Kidney (tissue), 13 donors: ENCODE measurements at regions not wholly inside any gene's neighbourhood (a gene's known extent, or its start where the extent isn't known, plus 50 kb on each side); places are given as distances from the start of the nearest gene placed in this dataset.

ENCODE experiments used
- DNase-seq, 5 donors: peaks; one replicate each; pipeline ENCODE4 v3.0.0-alpha.2; 2013 to 2020
- FAIRE-seq: peaks from 2 replicates; lab custom pipeline; 2012; peaks lifted over from hg19 to GRCh38; lab: Jason Lieb, UNC
- H3K27ac ChIP-seq, 2 donors: one replicate each; pipeline ENCODE4 v1.7.0; 2013; ENCODE audit warnings: low read depth in 2 of 2, low read length in 2 of 2, inconsistent platforms in 1 of 2
- H3K27me3 ChIP-seq: one replicate; pipeline ENCODE4 v1.7.1; 2013; ENCODE audit warnings: low read length, inconsistent platforms; ENCODE audit not compliant: control insufficient read depth, insufficient read depth
- H3K36me3 ChIP-seq, 3 donors: one replicate each; pipeline versions ENCODE4 v1.7.0 to v1.7.1; 2013; ENCODE audit warnings: low read length in 3 of 3, control low read depth in 1 of 3, inconsistent platforms in 1 of 3; ENCODE audit not compliant: insufficient read depth in 3 of 3, control insufficient read depth in 2 of 3
- H3K4me1 ChIP-seq, 3 donors: one replicate each; pipeline versions ENCODE4 v1.7.0 to v1.7.1; 2013; ENCODE audit warnings: low read length in 3 of 3, inconsistent platforms in 1 of 3, low read depth in 1 of 3; ENCODE audit not compliant: control insufficient read depth in 2 of 3, insufficient read depth in 2 of 3
- H3K4me3 ChIP-seq, 3 donors: one replicate each; pipeline versions ENCODE4 v1.7.0 to v1.8.1; 2013; ENCODE audit warnings: low read length in 3 of 3, control low read depth in 1 of 3, inconsistent platforms in 1 of 3
- H3K9ac ChIP-seq, 3 donors: one replicate each; pipeline versions ENCODE4 v1.7.0 to v1.7.1; 2013; ENCODE audit warnings: low read length in 3 of 3, control low read depth in 1 of 3, inconsistent platforms in 1 of 3
- H3K9me3 ChIP-seq, 3 donors: one replicate each; pipeline versions ENCODE4 v1.7.0 to v1.7.1; 2013; ENCODE audit warnings: low read length in 3 of 3, control low read depth in 1 of 3, inconsistent platforms in 1 of 3; ENCODE audit not compliant: control insufficient read depth in 2 of 3, insufficient read depth in 1 of 3
- intact Hi-C: fragments of 100-400 bp; cut with DNase I; formaldehyde crosslinking; loops from one replicate; pipeline ENCODE4 v1.11.1; 2022
- TF ChIP-seq, protein P1 (sequence below): IDR thresholded peaks from 3 replicates; pipeline ENCODE4 v1.5.1; 2012; ENCODE audit warnings: mild to moderate bottlenecking, moderate library complexity, borderline replicate concordance; ENCODE audit not compliant: insufficient read depth; ENCODE audit errors: extremely low read depth
- donor health status: control.
- donor health status: control.
- donor health status: control.
- donor health status: control.
- donor health status: control.
- donor health status: DM: yes; HTN: yes; CAD: no.
- donor health status: Normal renal cell carcinoma (clear cell type).

DNA sequence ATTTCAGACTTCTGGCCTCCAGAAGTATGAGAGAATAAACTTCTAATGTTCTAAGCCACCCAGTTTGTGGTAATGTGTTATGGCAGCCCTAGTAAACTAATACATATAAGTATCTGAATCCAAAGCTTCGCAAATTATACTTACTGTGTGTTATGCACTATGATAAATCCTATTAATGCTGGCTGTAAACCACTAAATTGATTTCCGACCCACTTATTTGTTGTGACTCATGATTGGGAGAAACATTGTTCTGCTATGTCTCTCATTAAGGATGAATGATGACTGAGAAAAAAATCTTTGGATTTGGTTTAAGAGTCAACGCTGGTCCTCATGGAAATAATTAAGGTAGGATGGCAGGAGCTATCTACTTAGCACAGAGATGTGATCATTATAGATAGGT, 62.0 kb downstream of the FZD4 start:
- Histone ChIP-seq H3K27ac (no peak overlapping the region), H3K9ac (no peak overlapping the region), H3K27me3 (no peaks in the 10 kb centered on the region), H3K4me1 (no peaks in the 10 kb centered on the region), H3K4me3 (no peak overlapping the region), H3K36me3 (no peaks in the 10 kb centered on the region), H3K9me3 (no peaks in the 10 kb centered on the region)
- TF ChIP-seq, protein P1, sequence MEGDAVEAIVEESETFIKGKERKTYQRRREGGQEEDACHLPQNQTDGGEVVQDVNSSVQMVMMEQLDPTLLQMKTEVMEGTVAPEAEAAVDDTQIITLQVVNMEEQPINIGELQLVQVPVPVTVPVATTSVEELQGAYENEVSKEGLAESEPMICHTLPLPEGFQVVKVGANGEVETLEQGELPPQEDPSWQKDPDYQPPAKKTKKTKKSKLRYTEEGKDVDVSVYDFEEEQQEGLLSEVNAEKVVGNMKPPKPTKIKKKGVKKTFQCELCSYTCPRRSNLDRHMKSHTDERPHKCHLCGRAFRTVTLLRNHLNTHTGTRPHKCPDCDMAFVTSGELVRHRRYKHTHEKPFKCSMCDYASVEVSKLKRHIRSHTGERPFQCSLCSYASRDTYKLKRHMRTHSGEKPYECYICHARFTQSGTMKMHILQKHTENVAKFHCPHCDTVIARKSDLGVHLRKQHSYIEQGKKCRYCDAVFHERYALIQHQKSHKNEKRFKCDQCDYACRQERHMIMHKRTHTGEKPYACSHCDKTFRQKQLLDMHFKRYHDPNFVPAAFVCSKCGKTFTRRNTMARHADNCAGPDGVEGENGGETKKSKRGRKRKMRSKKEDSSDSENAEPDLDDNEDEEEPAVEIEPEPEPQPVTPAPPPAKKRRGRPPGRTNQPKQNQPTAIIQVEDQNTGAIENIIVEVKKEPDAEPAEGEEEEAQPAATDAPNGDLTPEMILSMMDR, result no peak
- intact Hi-C loops, result no loop called here
- FAIRE-seq (no peak), DNase-seq (no peak)
